ENCODE measurements at regions not wholly inside any gene's neighbourhood (a gene's known extent, or its start where the extent isn't known, plus 50 kb on each side); places are given as distances from the start of the nearest gene placed in this dataset.

GRCh38 chr15:35606450-35606779 is 60.5 kb upstream of the DPH6 start:
- TF ChIP-seq EP300 (IDR thresholded peaks at IDR 0.05) (no peak), POLR2A (IDR thresholded peaks at IDR 0.05) (no peak)

Data from tibial nerve (tissue), 3 donors.